Tibial artery (tissue), 4 donors: ENCODE measurements at regions not wholly inside any gene's neighbourhood (a gene's known extent, or its start where the extent isn't known, plus 50 kb on each side); places are given as distances from the start of the nearest gene placed in this dataset.

Source experiments
- DNase-seq, 2 donors: peaks; one replicate each; pipeline ENCODE4 v3.0.0-alpha.2; 2019
- H3K27ac ChIP-seq, 2 donors: fragments of 200-600 bp; sonication (generic) in 1 of 2; 1 replicate in 1 of 2; 2 replicates in 1 of 2; pipeline ENCODE4 v1.5.1; 2018 to 2019; ENCODE audit warnings: mild to moderate bottlenecking in 1 of 2
- H3K27me3 ChIP-seq, 2 donors: fragments of 200-600 bp; sonication (generic) in 1 of 2; one replicate each; pipeline versions ENCODE4 v1.5.1 to v1.6.0; 2016 to 2019
- H3K36me3 ChIP-seq, 3 donors: fragments of 200-600 bp; sonication (generic) in 2 of 3; one replicate each; pipeline ENCODE4 v1.5.1; 2016 to 2019; ENCODE audit warnings: mild to moderate bottlenecking in 2 of 3
- H3K4me1 ChIP-seq, 4 donors: fragments of 200-600 bp; sonication (generic) in 2 of 4; 1 replicate in 3 of 4; 2 replicates in 1 of 4; pipeline ENCODE4 v1.5.1; 2016 to 2019
- H3K4me3 ChIP-seq, 2 donors: fragments of 200-600 bp; sonication (generic) in 1 of 2; 1 replicate in 1 of 2; 2 replicates in 1 of 2; pipeline ENCODE4 v1.5.1; 2018 to 2019; ENCODE audit warnings: mild to moderate bottlenecking in 2 of 2
- H3K9me3 ChIP-seq, 3 donors: fragments of 200-600 bp; sonication (generic) in 1 of 3; one replicate each; pipeline ENCODE4 v1.5.1; 2016 to 2019
- intact Hi-C: fragments of 100-400 bp; cut with DNase I; formaldehyde crosslinking; loops from one replicate; pipeline ENCODE4 v1.15.0; 2023; ENCODE audit warnings: low total_unique reads
- TF ChIP-seq, protein P1 (sequence below), 2 experiments: fragments of 200-600 bp in 1 of 2; fragments of 450-650 bp in 1 of 2; IDR thresholded peaks; one replicate each; pipeline ENCODE4 v1.5.1; 2017 to 2019; ENCODE audit warnings: antibody characterized with exemption in 2 of 2, mild to moderate bottlenecking in 1 of 2, moderate library complexity in 1 of 2

DNA sequence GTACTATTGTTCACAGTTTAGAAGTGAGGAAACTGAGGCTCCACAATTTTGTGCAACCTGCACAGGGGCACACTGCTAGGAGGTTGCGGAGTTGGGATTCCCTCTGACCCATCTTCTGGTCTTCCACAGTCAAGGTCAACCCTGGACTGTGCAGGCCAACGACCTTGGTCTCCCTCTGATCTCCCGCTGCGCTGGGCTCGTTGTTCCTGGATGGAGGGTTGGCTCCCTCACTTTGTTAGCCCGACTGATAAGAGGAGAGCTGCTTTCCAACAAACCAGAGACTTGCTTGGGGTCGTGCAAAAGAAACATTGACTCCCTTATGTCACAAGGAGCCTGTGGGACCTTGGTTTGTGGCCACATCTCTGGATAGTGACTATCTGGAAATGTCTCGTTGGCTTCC, 187.6 kb downstream of the MYCN start:
- H3K27me3 ChIP-seq, result peaks cover 0 to 19% of the 10 kb centered on the region in 2 donors
- H3K27ac ChIP-seq, result no peak overlapping the region
- no peaks in the 10 kb centered on the region for H3K9me3 ChIP-seq
- H3K36me3 ChIP-seq, result no peaks in the 10 kb centered on the region
- no peaks in the 10 kb centered on the region for H3K4me1 ChIP-seq
- no peak overlapping the region for H3K4me3 ChIP-seq
- intact Hi-C loops, result no loop called here
- DNase-seq, result no peak
- TF ChIP-seq, protein P1, sequence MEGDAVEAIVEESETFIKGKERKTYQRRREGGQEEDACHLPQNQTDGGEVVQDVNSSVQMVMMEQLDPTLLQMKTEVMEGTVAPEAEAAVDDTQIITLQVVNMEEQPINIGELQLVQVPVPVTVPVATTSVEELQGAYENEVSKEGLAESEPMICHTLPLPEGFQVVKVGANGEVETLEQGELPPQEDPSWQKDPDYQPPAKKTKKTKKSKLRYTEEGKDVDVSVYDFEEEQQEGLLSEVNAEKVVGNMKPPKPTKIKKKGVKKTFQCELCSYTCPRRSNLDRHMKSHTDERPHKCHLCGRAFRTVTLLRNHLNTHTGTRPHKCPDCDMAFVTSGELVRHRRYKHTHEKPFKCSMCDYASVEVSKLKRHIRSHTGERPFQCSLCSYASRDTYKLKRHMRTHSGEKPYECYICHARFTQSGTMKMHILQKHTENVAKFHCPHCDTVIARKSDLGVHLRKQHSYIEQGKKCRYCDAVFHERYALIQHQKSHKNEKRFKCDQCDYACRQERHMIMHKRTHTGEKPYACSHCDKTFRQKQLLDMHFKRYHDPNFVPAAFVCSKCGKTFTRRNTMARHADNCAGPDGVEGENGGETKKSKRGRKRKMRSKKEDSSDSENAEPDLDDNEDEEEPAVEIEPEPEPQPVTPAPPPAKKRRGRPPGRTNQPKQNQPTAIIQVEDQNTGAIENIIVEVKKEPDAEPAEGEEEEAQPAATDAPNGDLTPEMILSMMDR (IDR thresholded peaks at IDR 0.05), result no peak

DNA sequence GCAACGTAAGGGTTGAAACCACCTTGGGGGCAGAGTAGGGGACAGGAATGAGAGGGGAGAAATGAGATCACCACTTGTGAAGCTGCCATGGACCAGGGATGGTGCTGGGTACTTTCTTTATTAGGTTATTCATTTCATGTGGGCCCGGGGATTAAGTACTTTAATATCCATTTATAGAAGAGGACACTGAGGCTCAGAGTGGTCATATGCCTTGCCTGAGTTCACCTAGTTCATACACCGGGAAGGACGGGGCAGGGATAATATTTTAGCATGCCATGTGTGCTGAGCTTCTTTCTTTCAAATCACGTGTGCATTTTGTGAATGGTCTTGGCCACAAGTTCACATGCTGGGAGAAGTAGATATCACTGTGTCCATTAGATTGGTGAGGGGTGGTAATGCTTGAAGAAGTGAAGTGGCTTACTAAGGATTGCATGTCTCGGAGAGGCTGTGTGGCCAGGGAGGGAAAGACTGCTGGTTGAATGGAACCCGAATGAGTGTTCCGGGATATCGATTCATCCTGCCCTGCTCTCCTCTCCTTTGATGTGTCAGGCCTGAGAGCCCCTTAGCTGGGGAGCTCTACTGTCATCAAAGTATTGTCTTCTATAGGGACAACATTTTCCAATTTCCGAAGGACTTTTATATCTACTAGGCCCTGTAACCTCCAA, 187.1 kb downstream of the MYCN start:
- TF ChIP-seq, protein P1 (IDR thresholded peaks at IDR 0.05), result no peak
- intact Hi-C loops, result no loop called here
- peaks cover 0 to 19% of the 10 kb centered on the region in 2 donors for H3K27me3 ChIP-seq
- DNase-seq, result no peak
- H3K4me3 ChIP-seq, result no peak overlapping the region
- no peaks in the 10 kb centered on the region for H3K9me3 ChIP-seq
- H3K27ac ChIP-seq, result no peak overlapping the region
- H3K4me1 ChIP-seq, result no peaks in the 10 kb centered on the region
- H3K36me3 ChIP-seq, result no peaks in the 10 kb centered on the region

DNA sequence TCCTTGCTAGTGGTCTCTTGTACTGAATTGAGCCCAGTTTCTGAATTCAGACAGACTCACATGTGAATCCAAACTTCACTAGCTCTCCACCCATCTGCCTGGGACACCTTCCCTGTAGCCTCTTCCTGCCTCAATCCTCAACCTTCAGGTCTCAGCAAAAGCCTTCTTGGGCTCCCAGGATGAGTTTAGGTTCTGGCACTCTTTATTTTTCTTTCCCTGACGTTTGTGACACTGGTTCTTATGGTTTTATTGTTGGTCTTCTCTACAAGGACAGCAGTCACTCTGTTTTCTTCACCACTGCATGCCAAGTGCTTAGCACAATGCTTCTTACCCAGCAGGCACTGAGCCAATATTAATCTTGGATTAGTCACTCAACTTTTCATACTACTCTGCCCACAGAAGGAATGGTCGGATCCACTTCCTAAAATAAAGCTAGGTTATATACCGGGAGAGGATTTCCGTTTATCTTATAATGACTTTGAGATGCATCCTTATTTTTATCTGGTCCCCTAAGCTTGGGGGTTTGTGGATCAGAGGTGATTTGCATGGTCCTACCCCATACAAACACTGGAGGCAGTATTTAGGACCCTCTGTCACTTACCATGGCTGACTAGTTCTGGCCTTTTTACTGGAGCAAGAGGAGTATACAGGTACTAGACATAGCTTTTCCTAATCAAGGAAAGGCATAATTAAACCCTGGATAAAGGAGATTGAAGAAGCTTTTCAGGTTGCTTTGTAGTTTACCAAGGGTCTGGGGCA, 186.3 kb downstream of the MYCN start:
- Histone ChIP-seq H3K9me3 (no peaks in the 10 kb centered on the region), H3K4me3 (no peak overlapping the region), H3K27ac (no peak overlapping the region), H3K36me3 (no peaks in the 10 kb centered on the region), H3K27me3 (peaks cover 0 to 19% of the 10 kb centered on the region in 2 donors), H3K4me1 (no peaks in the 10 kb centered on the region)
- TF ChIP-seq, protein P1 (IDR thresholded peaks at IDR 0.05), result no peak
- DNase-seq, result no peak
- intact Hi-C loops, result no loop called here

DNA sequence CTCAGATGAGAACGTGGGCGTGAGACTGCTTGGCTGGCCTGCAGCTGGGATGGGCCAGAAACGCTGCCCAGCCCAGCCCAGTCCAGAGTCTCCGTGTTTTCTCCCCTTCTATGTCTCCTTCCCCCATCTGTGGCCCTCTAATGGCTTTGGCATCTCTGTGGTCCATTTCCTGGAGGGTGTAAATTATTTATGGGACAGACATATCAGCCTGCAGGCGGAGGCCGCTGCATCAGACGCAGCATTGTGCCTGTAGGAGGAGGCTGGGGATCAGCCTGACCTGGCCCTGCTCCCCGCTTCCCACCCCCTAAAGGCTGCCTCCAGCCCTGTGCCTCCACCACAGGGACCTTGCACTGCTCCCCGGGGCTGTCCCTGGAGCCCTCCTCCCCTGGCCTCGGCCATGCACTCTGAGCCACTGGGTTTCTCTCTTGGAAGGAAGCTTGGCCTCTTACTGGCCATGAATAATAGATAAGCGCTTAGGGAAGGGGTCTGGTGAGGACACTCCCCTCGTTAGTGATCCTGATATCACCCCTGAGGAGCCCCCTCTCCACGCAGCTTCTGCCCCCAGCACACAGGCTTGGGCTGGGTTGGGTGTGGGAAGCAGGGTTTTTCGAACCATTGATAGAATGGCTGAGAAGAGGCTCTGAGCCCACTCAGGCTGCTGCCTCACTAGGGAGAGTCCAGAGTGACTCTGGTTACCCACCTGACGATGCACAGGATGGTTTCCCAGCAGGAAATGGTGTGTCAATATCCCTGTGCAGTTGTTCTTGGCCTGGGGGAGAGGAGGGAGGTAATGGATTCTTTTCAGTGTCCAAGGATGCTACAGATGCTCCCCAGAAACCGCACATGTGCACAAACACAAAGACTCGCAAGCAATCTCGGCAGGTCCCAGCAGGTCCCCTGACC, 185.5 kb downstream of the MYCN start:
- Histone ChIP-seq H3K27ac (no peak overlapping the region), H3K36me3 (no peaks in the 10 kb centered on the region), H3K4me1 (no peaks in the 10 kb centered on the region), H3K27me3 (peaks cover 0 to 19% of the 10 kb centered on the region in 2 donors), H3K9me3 (no peaks in the 10 kb centered on the region), H3K4me3 (no peak overlapping the region)
- TF ChIP-seq, protein P1 (IDR thresholded peaks at IDR 0.05), result no peak
- intact Hi-C loops, result no loop called here
- DNase-seq, result no peak

DNA sequence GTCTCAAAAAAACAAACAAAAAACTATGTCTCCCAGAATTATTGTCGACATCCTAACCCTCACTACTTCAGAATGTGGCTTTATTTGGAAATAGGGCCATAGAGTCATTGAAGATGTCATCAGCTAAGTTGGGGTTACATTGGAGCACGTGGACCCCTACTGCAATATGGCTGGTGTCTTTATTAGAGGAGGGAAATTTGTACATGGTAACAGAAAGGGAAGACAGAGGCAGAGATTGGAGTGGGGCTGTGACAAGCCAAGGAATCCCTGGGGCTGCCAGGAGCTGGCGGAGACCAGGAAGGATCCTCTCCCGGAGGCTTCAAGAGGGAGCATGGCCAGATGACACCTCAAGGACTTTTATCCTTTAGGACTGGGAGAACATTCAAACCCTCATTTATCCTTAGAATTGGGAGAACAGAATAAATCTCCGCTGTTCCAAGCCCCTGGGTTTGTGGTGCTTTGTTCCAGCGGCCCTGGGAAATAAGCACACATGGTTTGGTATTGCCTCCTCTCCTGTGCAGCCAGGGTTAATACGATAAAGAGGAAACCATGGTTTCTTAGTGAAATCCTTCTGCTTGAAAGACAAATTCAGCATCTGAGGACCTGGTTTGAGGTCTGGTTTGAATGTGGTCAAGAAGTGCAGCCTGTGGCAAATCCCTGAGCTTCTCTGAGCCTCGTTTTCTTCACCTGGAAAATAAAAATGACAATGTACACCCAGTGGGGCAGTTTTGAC, 184.7 kb downstream of the MYCN start:
- Histone ChIP-seq H3K36me3 (no peaks in the 10 kb centered on the region), H3K27ac (no peak overlapping the region), H3K9me3 (no peaks in the 10 kb centered on the region), H3K4me3 (no peak overlapping the region), H3K4me1 (no peaks in the 10 kb centered on the region), H3K27me3 (peaks cover 0 to 19% of the 10 kb centered on the region in 2 donors)
- DNase-seq, result no peak
- intact Hi-C loops, result no loop called here
- TF ChIP-seq, protein P1 (IDR thresholded peaks at IDR 0.05), result no peak
